ENCODE measurements at regions not wholly inside any gene's neighbourhood (a gene's known extent, or its start where the extent isn't known, plus 50 kb on each side); places are given as distances from the start of the nearest gene placed in this dataset.

DNA sequence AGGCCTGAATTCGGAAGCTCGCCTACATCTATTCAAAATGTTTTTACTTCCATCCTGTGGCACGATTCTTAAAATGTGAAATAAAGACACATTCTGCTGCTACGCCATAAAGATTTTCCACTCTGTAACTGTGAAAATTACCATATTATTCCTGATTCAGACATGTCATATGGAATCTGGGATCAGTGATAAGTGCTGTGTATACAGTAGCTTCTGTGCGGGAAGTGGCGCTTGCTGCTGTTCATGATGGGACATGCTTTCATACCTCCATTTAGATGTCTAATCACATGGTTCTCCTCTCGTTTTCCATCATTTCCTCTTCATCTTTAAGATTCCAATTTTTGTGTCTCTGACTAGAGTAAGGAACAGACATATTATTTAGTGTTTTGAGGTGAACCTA, 163.2 kb downstream of the TMEM182 start:
- H3K4me3 Mint-ChIP-seq: no peak overlapping the region

DNA sequence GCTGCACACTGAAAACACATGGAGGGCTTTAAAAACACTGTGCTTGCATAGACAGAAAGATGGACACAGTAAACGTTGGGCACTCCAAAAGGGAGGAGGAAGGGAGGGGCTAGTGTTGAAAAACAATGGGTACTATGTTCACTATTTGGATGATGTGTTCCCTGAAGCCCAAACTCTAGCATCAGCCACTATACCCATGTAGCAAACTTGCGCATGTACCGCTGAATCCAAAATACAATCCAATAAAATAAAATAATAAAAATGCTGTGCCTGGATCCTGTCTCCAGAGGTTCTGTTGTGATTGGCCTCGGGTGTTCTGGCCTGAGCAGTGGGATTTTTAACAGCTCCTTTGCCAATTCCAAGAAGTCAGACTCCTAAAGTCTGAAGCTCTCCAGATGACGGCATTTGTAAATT, 166.0 kb downstream of the TMEM182 start:
- no peak for TF ChIP-seq CTCF (conservative IDR thresholded peaks at IDR 0.05)
- 83 to 89% methylated on average over 3 to 5 of the region's 5 CpGs for WGBS, 2 experiments (ENCODE audit: insufficient coverage in 1 of 2, insufficient read length in 1 of 2)
- no peaks in the 10 kb centered on the region for H3K9me3 ChIP-seq (ENCODE audit: control insufficient read depth, low read length)

More for the DNA sequence above, 163.2 kb downstream of the TMEM182 start:
- Histone ChIP-seq H3K27me3 (ENCODE audit: control insufficient read depth, insufficient read depth, low read length, poor library complexity, severe bottlenecking) (no peaks in the 10 kb centered on the region), H3K9ac (ENCODE audit: extremely low read depth, low read length, poor library complexity, severe bottlenecking) (no peak overlapping the region), H3K36me3 (ENCODE audit: control insufficient read depth, insufficient read depth, low read length) (no peaks in the 10 kb centered on the region), H3K4me3 (ENCODE audit: low read length) (no peak overlapping the region), H3K4me1 (ENCODE audit: control insufficient read depth, insufficient read depth, low read length) (no peaks in the 10 kb centered on the region), H3K9me3 (ENCODE audit: control insufficient read depth, low read length) (no peaks in the 10 kb centered on the region), H3K27ac (ENCODE audit: low read depth, low read length) (no peak overlapping the region)
- no peak for DNase-seq
- no peaks in the 10 kb centered on the region for H3K36me3 Mint-ChIP-seq (ENCODE audit: low read depth)
- 93 to 94% methylated on average over 4 to 7 of the region's 7 CpGs for WGBS, 2 experiments (ENCODE audit: insufficient coverage in 1 of 2, insufficient read length in 1 of 2)
- H3K9me3 Mint-ChIP-seq: peaks cover 7% of the 10 kb centered on the region
- H3K27ac Mint-ChIP-seq: no peak overlapping the region
- peaks cover 33% of the 10 kb centered on the region for H3K4me1 Mint-ChIP-seq
- TF ChIP-seq CTCF (conservative IDR thresholded peaks at IDR 0.05): no peak
- H3K27me3 Mint-ChIP-seq (ENCODE audit: insufficient read depth): peaks cover 20% of the 10 kb centered on the region

GRCh38 chr2:102929721-102930120, 167.9 kb downstream of the TMEM182 start:
- no peak overlapping the region for H3K27ac Mint-ChIP-seq
- 55% methylated on average over 2 of the region's 2 CpGs; no CpG with 5 or more reads in 1 of the 2 experiments for WGBS, 2 experiments (ENCODE audit: insufficient coverage in 1 of 2, insufficient read length in 1 of 2)

More for the DNA sequence above, 166.0 kb downstream of the TMEM182 start:
- no peaks in the 10 kb centered on the region for H3K36me3 ChIP-seq (ENCODE audit: control insufficient read depth, insufficient read depth, low read length)
- Mint-ChIP-seq H3K9me3 (peaks cover 7% of the 10 kb centered on the region), H3K4me3 (no peak overlapping the region), H3K27ac (no peak overlapping the region), H3K4me1 (peaks cover 40% of the 10 kb centered on the region), H3K27me3 (ENCODE audit: insufficient read depth) (peaks cover 5% of the 10 kb centered on the region), H3K36me3 (ENCODE audit: low read depth) (no peaks in the 10 kb centered on the region)
- peaks cover 8% of the 10 kb centered on the region for H3K4me1 ChIP-seq (ENCODE audit: control insufficient read depth, insufficient read depth, low read length)
- no peak overlapping the region for H3K9ac ChIP-seq (ENCODE audit: extremely low read depth, low read length, poor library complexity, severe bottlenecking)
- no peak for DNase-seq
- H3K4me3 ChIP-seq (ENCODE audit: low read length): no peak overlapping the region
- no peak overlapping the region for H3K27ac ChIP-seq (ENCODE audit: low read depth, low read length)
- H3K27me3 ChIP-seq (ENCODE audit: control insufficient read depth, insufficient read depth, low read length, poor library complexity, severe bottlenecking): no peaks in the 10 kb centered on the region

More at GRCh38 chr2:102929721-102930120, 167.9 kb downstream of the TMEM182 start:
- no peak overlapping the region for H3K4me3 ChIP-seq (ENCODE audit: low read length)
- no peaks in the 10 kb centered on the region for H3K27me3 ChIP-seq (ENCODE audit: control insufficient read depth, insufficient read depth, low read length, poor library complexity, severe bottlenecking)
- no peaks in the 10 kb centered on the region for H3K36me3 ChIP-seq (ENCODE audit: control insufficient read depth, insufficient read depth, low read length)
- Mint-ChIP-seq H3K4me3 (no peak overlapping the region), H3K27me3 (ENCODE audit: insufficient read depth) (peaks cover 2% of the 10 kb centered on the region), H3K9me3 (peaks cover 7% of the 10 kb centered on the region), H3K36me3 (ENCODE audit: low read depth) (no peaks in the 10 kb centered on the region), H3K4me1 (peaks cover 46% of the 10 kb centered on the region)
- no peaks in the 10 kb centered on the region for H3K9me3 ChIP-seq (ENCODE audit: control insufficient read depth, low read length)
- no peak overlapping the region for H3K27ac ChIP-seq (ENCODE audit: low read depth, low read length)
- no peak overlapping the region for H3K9ac ChIP-seq (ENCODE audit: extremely low read depth, low read length, poor library complexity, severe bottlenecking)
- TF ChIP-seq CTCF (conservative IDR thresholded peaks at IDR 0.05): no peak
- peak; percentile 55 for DNase-seq
- peaks cover 11% of the 10 kb centered on the region for H3K4me1 ChIP-seq (ENCODE audit: control insufficient read depth, insufficient read depth, low read length)

Measured in endodermal cell (in vitro differentiated cells).